PC-9 (cell line): ENCODE measurements at regions not wholly inside any gene's neighbourhood (a gene's known extent, or its start where the extent isn't known, plus 50 kb on each side); places are given as distances from the start of the nearest gene placed in this dataset.

Experiments
- BruUV-seq: library from RNA; stranded (reverse); fragments of 400-500 nt; replicated peaks from 2 replicates; lab custom pipeline; 2021; lab: Mats Ljungman, UMichigan
- CTCF ChIA-PET: fragments of 300-600 bp; sonication (Branson Sonifier 250); formaldehyde crosslinking; loops from one replicate; lab custom pipeline; 2022; ENCODE audit warnings: antibody characterized with exemption; lab: Charles Lee
- POLR2A ChIA-PET: fragments of 300-600 bp; sonication (Branson Sonifier 250); formaldehyde crosslinking; loops from one replicate; lab custom pipeline; 2022; ENCODE audit warnings: antibody characterized with exemption; ENCODE audit not compliant: unreplicated experiment; lab: Charles Lee
- DNase-seq, 2 experiments: peaks; one replicate each; pipeline versions ENCODE4 v3.0.0 to v3.0.0-alpha.2; 2015 to 2022; ENCODE audit warnings: mixed read lengths in 1 of 2
- H2AFZ ChIP-seq: fragments of 200-600 bp; sonication (generic); 2 replicates; pipeline ENCODE4 v1.8.1; 2017; ENCODE audit warnings: antibody characterized with exemption
- H3F3A ChIP-seq: fragments of 200-600 bp; sonication (generic); 2 replicates; pipeline ENCODE4 v1.8.1; 2017; ENCODE audit warnings: antibody characterized with exemption, mild to moderate bottlenecking, low read depth; ENCODE audit not compliant: insufficient read depth
- H3K27ac ChIP-seq: fragments of 200-600 bp; sonication (generic); 2 replicates; pipeline ENCODE4 v1.6.1; 2016; ENCODE audit warnings: mixed run types
- H3K27me3 ChIP-seq: fragments of 200-600 bp; sonication (generic); 2 replicates; pipeline ENCODE4 v1.6.1; 2016; ENCODE audit warnings: low read depth, mixed run types; ENCODE audit not compliant: insufficient read depth
- H3K36me3 ChIP-seq: fragments of 200-600 bp; sonication (generic); 2 replicates; pipeline ENCODE4 v1.6.1; 2016; ENCODE audit warnings: low read depth, mixed run types
- H3K4me1 ChIP-seq: fragments of 200-600 bp; sonication (generic); replicated peaks from 2 replicates; pipeline ENCODE4 v1.6.1; 2016; ENCODE audit warnings: mixed run types; ENCODE audit not compliant: insufficient read depth
- H3K4me2 ChIP-seq: fragments of 200-600 bp; sonication (generic); 2 replicates; pipeline ENCODE4 v1.6.1; 2017; ENCODE audit warnings: mixed run types
- H3K4me3 ChIP-seq: fragments of 200-600 bp; sonication (generic); 2 replicates; pipeline ENCODE4 v1.6.1; 2016; ENCODE audit warnings: mixed run types
- H3K79me2 ChIP-seq: fragments of 200-600 bp; sonication (generic); 2 replicates; pipeline ENCODE4 v1.6.1; 2017; ENCODE audit warnings: low read depth, mixed run types
- H3K9me2 ChIP-seq: fragments of 200-600 bp; sonication (generic); 2 replicates; pipeline ENCODE4 v1.8.1; 2017; ENCODE audit warnings: mild to moderate bottlenecking; ENCODE audit not compliant: insufficient read depth
- H3K9me3 ChIP-seq: fragments of 200-600 bp; sonication (generic); 2 replicates; pipeline ENCODE4 v1.8.1; 2016; ENCODE audit warnings: low read depth; ENCODE audit not compliant: insufficient read depth
- H4K20me1 ChIP-seq: fragments of 200-600 bp; sonication (generic); 2 replicates; pipeline ENCODE4 v1.8.1; 2017; ENCODE audit not compliant: insufficient read depth
- CTCF ChIP-seq: fragments of 200-600 bp; sonication (generic); conservative IDR thresholded peaks from 2 replicates; pipeline ENCODE4 v1.6.1; 2017; ENCODE audit warnings: mixed run types, antibody characterized with exemption, mild to moderate bottlenecking, moderate library complexity
- EZH2 ChIP-seq: fragments of 200-600 bp; sonication (generic); IDR thresholded peaks from 2 replicates; pipeline ENCODE4 v1.8.0; 2017; ENCODE audit warnings: antibody characterized with exemption, low read depth
- intact Hi-C: fragments of 100-400 bp; cut with micrococcal nuclease; formaldehyde crosslinking; loops from one replicate; pipeline ENCODE4 v1.10.0; 2022; ENCODE audit not compliant: unreplicated experiment

DNA sequence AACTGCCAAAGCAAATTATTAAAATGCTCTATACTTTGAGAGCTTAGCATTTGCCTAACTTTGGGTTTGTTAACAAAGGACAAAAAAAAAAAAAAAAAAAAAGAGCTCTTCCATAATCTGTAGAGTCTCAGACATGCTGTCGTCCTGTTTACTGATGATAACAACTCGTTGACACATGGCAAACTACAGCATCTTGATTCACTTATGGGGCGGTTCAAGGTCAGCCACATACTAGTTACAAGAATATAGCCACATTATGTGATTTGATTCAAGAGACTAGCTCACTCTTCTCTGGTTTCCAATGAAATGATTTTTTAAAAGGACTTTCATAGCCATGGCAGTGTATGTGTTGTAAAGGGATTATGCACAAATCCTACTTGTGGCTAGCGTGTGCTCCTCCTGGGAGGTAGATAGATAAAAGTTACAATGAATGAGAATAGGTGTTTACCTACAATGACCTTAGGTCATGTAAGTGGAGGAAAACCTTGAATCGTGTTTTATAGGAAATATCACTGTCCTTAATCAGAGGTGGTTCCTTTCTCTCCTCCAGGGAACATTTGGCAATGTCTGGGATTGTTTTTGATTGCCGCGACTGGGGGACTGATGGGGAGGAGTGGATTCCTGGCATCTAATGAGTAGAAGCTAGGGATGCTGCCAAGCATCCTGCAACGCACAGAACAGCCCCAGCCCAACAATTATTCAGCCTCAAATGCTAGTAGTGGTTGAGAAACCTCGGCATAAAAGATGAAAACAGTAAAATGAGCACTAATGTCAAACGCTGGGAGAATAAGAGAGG lies 969.2 kb upstream of the SLC35B3 start:
- DNase-seq: peak; percentile 10 to 34

DNA sequence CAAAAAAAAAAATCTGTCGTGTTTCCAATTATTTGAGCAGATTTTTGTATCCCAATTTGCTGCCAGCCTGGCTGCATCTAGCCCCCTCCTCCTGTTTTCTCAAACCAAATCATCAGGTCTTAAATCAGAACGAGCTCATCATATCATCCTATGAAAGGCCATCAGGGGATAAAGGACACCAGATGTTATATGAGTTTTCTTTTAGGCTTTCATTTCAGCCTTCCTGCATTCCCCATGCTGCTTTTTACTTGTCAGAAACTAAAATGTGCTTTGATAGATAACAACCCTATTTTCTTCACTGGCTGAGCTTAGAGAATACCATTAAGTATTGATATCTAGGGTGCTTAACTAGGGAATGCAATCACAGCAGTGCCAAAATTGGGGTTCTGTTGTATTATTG lies 968.4 kb upstream of the SLC35B3 start:
- no TSS peak for BruUV-seq
- peaks cover 5% of the 10 kb centered on the region for H3K9me3 ChIP-seq
- peaks cover 4% of the 10 kb centered on the region; the same call in 1 of the 2 replicates for H3F3A ChIP-seq
- H3K4me2 ChIP-seq: no peak overlapping the region
- no peak overlapping the region for H2AFZ ChIP-seq
- intact Hi-C loops: loop anchor here (2.0 to 10.0 kb wide), 2 partner anchors 153 to 1011 kb away; partner anchors contain the start of gene TFAP2A
- TF ChIP-seq CTCF (no peak), EZH2 (no peak)
- H3K27me3 ChIP-seq: no peaks in the 10 kb centered on the region
- H3K79me2 ChIP-seq: no peaks in the 10 kb centered on the region
- H4K20me1 ChIP-seq: no peaks in the 10 kb centered on the region
- no peak for DNase-seq
- H3K4me3 ChIP-seq: no peak overlapping the region
- no peaks in the 10 kb centered on the region for H3K9me2 ChIP-seq
- ChIA-PET CTCF (no interaction called here), POLR2A (interaction anchor here (0.6 kb wide), 1 partner anchor 593 kb away, joined by 3 read pairs; no protein-coding TSS in a partner anchor)
- H3K36me3 ChIP-seq: no peaks in the 10 kb centered on the region
- H3K4me1 ChIP-seq: peaks cover 16% of the 10 kb centered on the region
- H3K27ac ChIP-seq: no peak overlapping the region

More for the DNA sequence above, 969.2 kb upstream of the SLC35B3 start:
- no peaks in the 10 kb centered on the region for H3K79me2 ChIP-seq
- no peaks in the 10 kb centered on the region for H3K9me2 ChIP-seq
- no peak overlapping the region for H2AFZ ChIP-seq
- TSS peak; percentile 69 for BruUV-seq
- intact Hi-C loops: loop anchor here (1.0 to 10.0 kb wide), 4 partner anchors 99 to 1010 kb away; partner anchors contain the start of gene TFAP2A
- H3K9me3 ChIP-seq: peaks cover 5% of the 10 kb centered on the region
- H3K4me1 ChIP-seq: peaks cover 16% of the 10 kb centered on the region
- peak overlapping the region; percentile 72 for H3K4me2 ChIP-seq
- ChIA-PET POLR2A (interaction anchor here (0.5 to 0.6 kb wide), 3 partner anchors 64 to 1015 kb away, joined by 3 to 7 read pairs (median 3); no protein-coding TSS in a partner anchor), CTCF (interaction anchor here (0.5 kb wide), 1 partner anchor 110 kb away, joined by 3 read pairs; no protein-coding TSS in a partner anchor)
- H3K4me3 ChIP-seq: no peak overlapping the region; the same call in 1 of the 2 replicates
- H3K27ac ChIP-seq: no peak overlapping the region
- no peaks in the 10 kb centered on the region for H3K36me3 ChIP-seq
- no peak for TF ChIP-seq EZH2
- TF ChIP-seq CTCF: no peak
- H3F3A ChIP-seq: peaks cover 4% of the 10 kb centered on the region; the same call in 1 of the 2 replicates
- no peaks in the 10 kb centered on the region for H4K20me1 ChIP-seq
- no peaks in the 10 kb centered on the region for H3K27me3 ChIP-seq

DNA sequence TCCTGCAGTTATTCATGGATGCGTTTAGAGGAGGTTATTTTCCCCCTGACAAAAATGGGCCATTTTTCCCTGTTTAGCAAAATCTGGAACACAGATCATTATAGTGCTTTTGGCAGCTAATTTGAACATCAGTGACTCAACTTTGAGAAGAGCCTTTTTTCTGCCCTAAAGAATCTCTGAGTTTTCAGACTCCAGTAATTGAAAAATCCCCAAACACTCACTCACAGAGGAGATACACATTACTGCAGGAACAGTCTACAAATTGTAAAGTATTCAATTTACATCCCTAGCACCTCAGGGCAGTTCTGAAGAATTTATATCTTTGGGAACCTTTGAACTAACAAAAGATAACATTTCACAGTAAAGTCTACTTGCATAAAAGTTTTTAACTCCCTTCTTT lies 966.6 kb upstream of the SLC35B3 start:
- intact Hi-C loops: loop anchor here (10.0 kb wide), 1 partner anchor 1013 kb away; the partner anchor contains the start of gene TFAP2A
- Histone ChIP-seq H3K4me1 (peaks cover 16% of the 10 kb centered on the region), H3K79me2 (no peaks in the 10 kb centered on the region), H3K4me3 (no peak overlapping the region), H3K9me2 (no peaks in the 10 kb centered on the region), H3F3A (peaks cover 4% of the 10 kb centered on the region; the same call in 1 of the 2 replicates), H3K36me3 (no peaks in the 10 kb centered on the region), H3K27me3 (no peaks in the 10 kb centered on the region), H3K9me3 (peaks cover 5% of the 10 kb centered on the region), H4K20me1 (no peaks in the 10 kb centered on the region), H3K4me2 (no peak overlapping the region), H2AFZ (no peak overlapping the region), H3K27ac (no peak overlapping the region)
- no TSS peak for BruUV-seq
- no peak for TF ChIP-seq EZH2
- no peak for TF ChIP-seq CTCF
- DNase-seq: no peak
- POLR2A ChIA-PET: no interaction called here
- CTCF ChIA-PET: no interaction called here
